GM12875 (cell line): ENCODE measurements at regions not wholly inside any gene's neighbourhood (a gene's known extent, or its start where the extent isn't known, plus 50 kb on each side); places are given as distances from the start of the nearest gene placed in this dataset.

Experiments used
- H3K4me3 ChIP-seq: one replicate; pipeline ENCODE4 v1.5.1; 2011; ENCODE audit warnings: low read depth, low read length, control low read depth
- TF ChIP-seq, protein P1 (sequence below): IDR thresholded peaks from 2 replicates; pipeline ENCODE4 v1.5.1; 2011; ENCODE audit warnings: low read depth, mild to moderate bottlenecking, control low read depth, inconsistent platforms, low read length, moderate library complexity, borderline replicate concordance; ENCODE audit not compliant: insufficient read depth

DNA sequence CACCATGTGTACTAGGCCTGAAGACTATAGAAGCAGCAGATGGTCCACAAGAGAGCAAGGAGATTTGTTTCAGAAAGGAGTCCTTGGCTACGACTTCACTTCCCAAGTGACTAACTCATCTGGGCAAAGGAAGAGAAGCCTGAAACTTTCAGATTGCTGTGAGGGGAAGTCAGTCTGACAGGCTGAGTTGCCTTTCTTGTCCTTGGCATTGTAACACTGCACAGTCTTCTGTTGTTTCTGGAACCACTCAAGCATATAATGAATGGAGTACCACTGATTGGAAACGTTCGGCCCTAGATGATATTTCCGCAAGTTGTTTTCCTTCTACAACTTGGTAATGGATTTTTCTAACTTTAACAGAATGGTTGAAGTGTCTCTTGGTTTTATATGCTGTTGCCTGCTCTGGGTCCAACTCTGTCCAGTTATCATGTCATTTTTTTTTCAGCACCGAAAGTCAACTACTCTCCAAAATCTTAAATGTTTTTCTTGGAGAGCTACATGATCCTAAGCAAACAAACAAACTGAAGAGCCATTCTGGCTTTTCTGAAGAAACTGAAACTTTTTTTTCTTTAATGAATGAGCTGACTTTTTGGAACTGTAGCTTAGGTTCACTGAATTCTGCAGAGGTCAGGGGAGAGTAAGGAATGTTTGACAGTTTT is 685.7 kb downstream of the MECOM start:
- H3K4me3 ChIP-seq = no peak overlapping the region
- TF ChIP-seq, protein P1, sequence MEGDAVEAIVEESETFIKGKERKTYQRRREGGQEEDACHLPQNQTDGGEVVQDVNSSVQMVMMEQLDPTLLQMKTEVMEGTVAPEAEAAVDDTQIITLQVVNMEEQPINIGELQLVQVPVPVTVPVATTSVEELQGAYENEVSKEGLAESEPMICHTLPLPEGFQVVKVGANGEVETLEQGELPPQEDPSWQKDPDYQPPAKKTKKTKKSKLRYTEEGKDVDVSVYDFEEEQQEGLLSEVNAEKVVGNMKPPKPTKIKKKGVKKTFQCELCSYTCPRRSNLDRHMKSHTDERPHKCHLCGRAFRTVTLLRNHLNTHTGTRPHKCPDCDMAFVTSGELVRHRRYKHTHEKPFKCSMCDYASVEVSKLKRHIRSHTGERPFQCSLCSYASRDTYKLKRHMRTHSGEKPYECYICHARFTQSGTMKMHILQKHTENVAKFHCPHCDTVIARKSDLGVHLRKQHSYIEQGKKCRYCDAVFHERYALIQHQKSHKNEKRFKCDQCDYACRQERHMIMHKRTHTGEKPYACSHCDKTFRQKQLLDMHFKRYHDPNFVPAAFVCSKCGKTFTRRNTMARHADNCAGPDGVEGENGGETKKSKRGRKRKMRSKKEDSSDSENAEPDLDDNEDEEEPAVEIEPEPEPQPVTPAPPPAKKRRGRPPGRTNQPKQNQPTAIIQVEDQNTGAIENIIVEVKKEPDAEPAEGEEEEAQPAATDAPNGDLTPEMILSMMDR = no peak

DNA sequence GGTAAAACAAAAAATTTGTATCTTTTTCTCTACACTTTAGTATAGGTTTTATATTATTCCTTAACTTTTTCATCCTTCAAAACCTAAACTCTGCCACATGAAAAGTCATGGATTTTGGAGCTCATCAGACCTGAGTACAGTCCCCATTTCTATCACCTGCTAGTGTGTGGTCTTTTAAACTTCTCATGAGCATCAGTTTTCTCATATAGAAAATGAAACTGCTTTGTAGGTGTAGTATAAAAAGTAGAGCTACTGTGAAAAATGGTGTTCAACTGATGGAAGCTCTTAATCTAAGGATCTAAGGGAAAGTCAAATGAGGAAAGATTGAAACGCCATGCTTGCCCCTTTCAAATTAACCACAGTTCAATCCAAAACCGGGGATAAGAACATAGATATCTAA is 686.5 kb downstream of the MECOM start:
- no peak overlapping the region for H3K4me3 ChIP-seq
- TF ChIP-seq, protein P1 = no peak

DNA sequence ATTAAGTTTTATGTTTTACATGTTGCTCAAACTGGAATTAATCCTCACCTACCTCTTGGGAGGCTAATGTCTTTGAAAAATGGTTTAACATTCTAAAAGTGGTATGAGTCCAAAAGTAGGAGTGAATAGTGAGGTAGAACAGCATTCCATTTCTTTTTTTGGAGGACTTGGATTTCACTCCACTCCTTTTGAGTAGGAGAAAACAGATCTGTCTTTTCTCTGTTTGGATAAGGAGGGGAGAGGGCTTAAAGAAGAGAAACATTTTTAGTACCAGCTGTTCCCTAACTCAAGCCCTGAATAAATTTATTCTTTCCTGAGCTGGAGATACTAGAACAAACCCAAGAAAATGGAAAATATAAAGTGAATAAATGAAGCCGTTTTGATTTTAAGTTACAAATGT is 687.9 kb downstream of the MECOM start:
- TF ChIP-seq, protein P1 = no peak
- no peak overlapping the region for H3K4me3 ChIP-seq

DNA sequence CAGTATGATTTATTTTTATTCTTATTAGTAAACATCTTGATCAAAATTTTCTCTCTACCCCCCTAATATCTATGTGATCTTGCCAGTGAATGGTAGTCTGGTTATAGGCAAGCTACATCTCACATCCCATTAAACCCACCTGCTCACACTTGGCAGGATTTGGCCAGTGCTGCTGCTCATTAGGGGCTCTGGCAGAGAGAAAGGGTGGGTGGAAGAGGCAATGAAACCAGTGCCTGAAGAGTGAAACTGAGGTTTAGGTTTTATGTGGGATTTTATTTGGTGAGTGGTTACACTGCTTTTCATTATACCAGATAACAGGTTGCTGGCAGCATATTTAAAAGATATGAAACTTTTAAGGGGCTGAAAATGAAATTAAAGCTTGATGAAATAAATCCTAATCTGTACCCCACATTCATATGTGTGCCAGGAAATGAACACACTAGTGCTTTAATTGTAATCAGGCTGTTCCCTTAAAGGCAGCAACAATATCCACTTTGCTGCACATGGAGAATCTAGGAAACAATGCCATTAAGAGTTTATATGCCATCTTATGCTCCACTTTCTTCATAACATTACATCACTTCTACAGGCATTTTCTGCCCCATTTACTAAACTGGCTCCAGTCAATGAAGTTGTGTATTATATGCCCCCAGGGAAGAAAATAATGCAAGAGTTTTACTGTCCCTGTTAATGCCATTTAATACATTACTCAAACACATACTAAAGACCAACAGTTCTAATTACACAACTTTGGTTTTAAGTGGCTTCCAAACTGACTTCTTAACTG is 688.7 kb downstream of the MECOM start:
- TF ChIP-seq, protein P1 = no peak
- no peak overlapping the region for H3K4me3 ChIP-seq

DNA sequence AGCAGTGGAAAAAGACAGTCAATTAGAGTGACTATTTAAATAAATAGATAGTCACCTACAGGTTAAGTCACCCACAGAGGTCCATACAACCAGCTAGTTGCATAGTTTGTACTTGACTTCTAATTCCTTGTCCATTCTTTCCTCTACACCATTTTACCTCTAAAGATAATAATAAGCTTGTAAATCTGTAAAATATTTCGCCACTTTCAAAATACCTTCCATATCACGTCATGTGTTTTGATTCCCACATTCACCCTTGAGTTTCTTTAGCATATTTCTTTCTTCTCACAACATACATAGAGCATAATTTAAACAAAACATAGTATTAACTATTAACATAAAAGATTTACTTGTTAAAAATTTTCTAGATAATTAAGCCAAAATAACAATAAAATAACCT is 689.6 kb downstream of the MECOM start:
- TF ChIP-seq, protein P1 = no peak
- no peak overlapping the region for H3K4me3 ChIP-seq

DNA sequence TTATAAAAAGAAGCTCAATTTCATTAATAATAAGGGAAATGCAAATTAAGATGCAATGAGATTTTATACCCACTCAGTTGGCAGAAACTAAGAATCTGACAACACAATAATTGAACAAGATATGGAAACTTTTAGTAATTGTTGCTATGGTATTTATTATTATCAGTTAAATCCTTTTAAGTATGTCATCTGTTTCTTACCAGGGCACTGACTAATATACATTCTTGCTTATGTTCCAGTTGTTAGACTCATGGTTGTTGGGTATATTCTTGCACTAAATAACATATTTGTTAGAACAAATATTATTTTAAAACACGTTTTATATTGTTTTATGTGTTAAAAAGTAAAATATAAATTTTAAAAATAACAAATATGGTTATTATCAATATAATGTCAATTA is 690.3 kb downstream of the MECOM start:
- TF ChIP-seq, protein P1 = no peak
- no peak overlapping the region for H3K4me3 ChIP-seq

DNA sequence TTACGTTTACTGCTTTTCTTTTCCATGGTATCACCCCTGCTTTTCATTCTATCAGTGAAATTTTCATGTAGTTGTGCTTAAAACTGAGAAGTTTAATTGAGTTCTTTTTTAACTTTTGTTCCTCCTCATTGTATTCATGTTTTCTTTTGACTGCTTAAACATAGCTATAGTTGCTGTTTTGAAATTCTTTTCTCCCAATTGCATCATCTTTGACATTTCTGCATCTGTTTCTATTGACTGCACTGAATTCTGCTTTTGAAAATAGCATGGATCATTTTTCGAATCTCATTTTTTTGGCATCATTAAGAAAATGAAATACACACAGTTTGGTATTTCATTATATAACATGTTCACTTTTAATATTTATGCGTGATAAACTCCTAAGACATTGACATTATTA is 694.9 kb downstream of the MECOM start:
- H3K4me3 ChIP-seq = no peak overlapping the region
- TF ChIP-seq, protein P1 = no peak
